ENCODE measurements at regions not wholly inside any gene's neighbourhood (a gene's known extent, or its start where the extent isn't known, plus 50 kb on each side); places are given as distances from the start of the nearest gene placed in this dataset.
"Not testable (repeated sequence)": the region's sequence is repeated elsewhere in the genome, so short reads cannot be mapped to it uniquely, and the experiment has no call there.

- H3K27ac ChIP-seq (replicated peaks in 1 of 4): no peak overlapping the region
- TF ChIP-seq POLR2AphosphoS5 (IDR thresholded peaks at IDR 0.05): no peak
- TF ChIP-seq EP300 (IDR thresholded peaks at IDR 0.05): no peak
- TF ChIP-seq POLR2A (IDR thresholded peaks at IDR 0.05; ENCODE audit: low read depth): no peak
- no peak for TF ChIP-seq CTCF (IDR thresholded peaks at IDR 0.05)
- no peaks in the 10 kb centered on the region for H3K27me3 ChIP-seq
- no peak for DNase-seq (ENCODE audit: extremely low spot score)
- intact Hi-C loops (cut with DNase I): no loop called here
- H3K4me1 ChIP-seq: peaks cover 0 to 15% (median 0%) of the 10 kb centered on the region in 4 donors
- no peaks in the 10 kb centered on the region for H3K9me3 ChIP-seq
- WGBS: 78% methylated on average over 6 of the region's 6 CpGs
- no peaks in the 10 kb centered on the region for H3K36me3 ChIP-seq
- no peak overlapping the region for H3K4me3 ChIP-seq
These were observed 130.5 kb downstream of the ATXN3L start for GRCh38 chrX:13189380-13189779.

- H3K4me1 ChIP-seq: peaks cover 0 to 15% (median 0%) of the 10 kb centered on the region in 4 donors
- no peak for DNase-seq (ENCODE audit: extremely low spot score)
- WGBS: 45% methylated on average over 5 of the region's 5 CpGs
- no peak overlapping the region for H3K27ac ChIP-seq (replicated peaks in 1 of 4)
- intact Hi-C loops (cut with DNase I): no loop called here
- H3K4me3 ChIP-seq: no peak overlapping the region
- TF ChIP-seq CTCF (IDR thresholded peaks at IDR 0.05) (no peak), POLR2A (IDR thresholded peaks at IDR 0.05; ENCODE audit: low read depth) (no peak), POLR2AphosphoS5 (IDR thresholded peaks at IDR 0.05) (no peak), EP300 (IDR thresholded peaks at IDR 0.05) (no peak)
- H3K9me3 ChIP-seq: no peaks in the 10 kb centered on the region
- H3K27me3 ChIP-seq: no peaks in the 10 kb centered on the region
- H3K36me3 ChIP-seq: no peaks in the 10 kb centered on the region
These were observed 131.0 kb downstream of the ATXN3L start for GRCh38 chrX:13188731-13189309.

GRCh38 chrX:13186643-13187042 is 133.2 kb downstream of the ATXN3L start:
- peaks cover 0 to 11% (median 0%) of the 10 kb centered on the region in 4 donors for H3K4me1 ChIP-seq
- WGBS: 84% methylated on average over 3 of the region's 3 CpGs
- H3K4me3 ChIP-seq; intact Hi-C loops (cut with DNase I); H3K27ac ChIP-seq (replicated peaks in 1 of 4); H3K9me3 ChIP-seq; H3K27me3 ChIP-seq; DNase-seq (ENCODE audit: extremely low spot score); H3K36me3 ChIP-seq: not testable (repeated sequence)

- no peaks in the 10 kb centered on the region for H3K9me3 ChIP-seq
- H3K4me3 ChIP-seq: no peak overlapping the region
- no peaks in the 10 kb centered on the region for H3K4me1 ChIP-seq
- no peaks in the 10 kb centered on the region for H3K36me3 ChIP-seq
- 73% methylated on average over 2 of the region's 2 CpGs for WGBS
- H3K27ac ChIP-seq (replicated peaks in 1 of 4): no peak overlapping the region
- intact Hi-C loops (cut with DNase I): no loop called here
- no peaks in the 10 kb centered on the region for H3K27me3 ChIP-seq
- no peak for TF ChIP-seq CTCF (IDR thresholded peaks at IDR 0.05)
- no peak for TF ChIP-seq POLR2AphosphoS5 (IDR thresholded peaks at IDR 0.05)
- TF ChIP-seq EP300 (IDR thresholded peaks at IDR 0.05): no peak
- TF ChIP-seq POLR2A (IDR thresholded peaks at IDR 0.05; ENCODE audit: low read depth): no peak
- no peak for DNase-seq (ENCODE audit: extremely low spot score)
These were observed 136.4 kb upstream of the FAM9C start for GRCh38 chrX:13180807-13181206.

GRCh38 chrX:13179586-13179985 is 135.2 kb upstream of the FAM9C start:
- no peak overlapping the region for H3K27ac ChIP-seq (replicated peaks in 1 of 4)
- no peaks in the 10 kb centered on the region for H3K27me3 ChIP-seq
- intact Hi-C loops (cut with DNase I): no loop called here
- no peak for TF ChIP-seq POLR2A (IDR thresholded peaks at IDR 0.05; ENCODE audit: low read depth)
- TF ChIP-seq POLR2AphosphoS5 (IDR thresholded peaks at IDR 0.05): no peak
- no peak for TF ChIP-seq CTCF (IDR thresholded peaks at IDR 0.05)
- TF ChIP-seq EP300 (IDR thresholded peaks at IDR 0.05): no peak
- H3K36me3 ChIP-seq: no peaks in the 10 kb centered on the region
- no peak for DNase-seq (ENCODE audit: extremely low spot score)
- H3K9me3 ChIP-seq: no peaks in the 10 kb centered on the region
- H3K4me1 ChIP-seq: no peaks in the 10 kb centered on the region
- WGBS: 87% methylated on average over 3 of the region's 3 CpGs
- H3K4me3 ChIP-seq: no peak overlapping the region
